GM12878 (cell line): ENCODE measurements at regions not wholly inside any gene's neighbourhood (a gene's known extent, or its start where the extent isn't known, plus 50 kb on each side); places are given as distances from the start of the nearest gene placed in this dataset.

Experiments used
- ATAC-seq: fragments of 200-7000 bp; cut with Tn5 transposase; 3 replicates; pipeline ENCODE4 v1.9.1; 2020; ENCODE audit warnings: mild to moderate bottlenecking, moderate library complexity
- BruUV-seq: library from RNA; stranded (reverse); fragments of 400-500 nt; replicated peaks from 2 replicates; lab custom pipeline; 2021; lab: Mats Ljungman, UMichigan
- CTCF ChIA-PET: fragments of 300-600 bp; sonication (Branson Sonifier 250); formaldehyde crosslinking; extraction: SDS; loops from one replicate; lab custom pipeline; 2021; ENCODE audit warnings: inconsistent platforms; lab: Yijun Ruan, JAX
- POLR2A ChIA-PET: fragments of 350-600 bp; formaldehyde crosslinking; extraction: SDS; loops from one replicate; lab custom pipeline; 2021; ENCODE audit warnings: inconsistent platforms; lab: Charles Lee
- RAD21 ChIA-PET: fragments of 300-600 bp; sonication (Branson Sonifier 250); formaldehyde crosslinking; loops from one replicate; lab custom pipeline; 2023; ENCODE audit warnings: antibody characterized with exemption; ENCODE audit not compliant: unreplicated experiment; lab: Charles Lee
- SMC1A ChIA-PET: fragments of 300-600 bp; sonication (Branson Sonifier 250); formaldehyde crosslinking; loops from one replicate; lab custom pipeline; 2023; ENCODE audit not compliant: unreplicated experiment, uncharacterized antibody; lab: Charles Lee
- DNase-seq: peaks from one replicate; pipeline ENCODE4 v3.0.0-alpha.2; 2011; ENCODE audit warnings: low read depth, low spot score
- FAIRE-seq: peaks from 3 replicates; lab custom pipeline; 2011; peaks lifted over from hg19 to GRCh38; lab: Jason Lieb, UNC
- H2AFZ ChIP-seq: 2 replicates; pipeline ENCODE4 v1.6.0; 2011; ENCODE audit warnings: low read depth, low read length, control low read depth; ENCODE audit not compliant: control insufficient read depth
- H3K27ac ChIP-seq: 2 replicates; pipeline ENCODE4 v1.5.1; 2011; ENCODE audit warnings: control low read depth; ENCODE audit not compliant: control insufficient read depth, insufficient read depth
- H3K27me3 ChIP-seq, 2 experiments: replicated peaks in 1 of 2; 2 replicates each; pipeline versions ENCODE4 v1.6.0 to v1.6.1; 2011; ENCODE audit warnings: low read length in 1 of 2; ENCODE audit not compliant: control insufficient read depth in 2 of 2, insufficient read depth in 2 of 2
- H3K36me3 ChIP-seq, 2 experiments: 2 replicates each; pipeline ENCODE4 v1.5.1; 2011; ENCODE audit warnings: low read length in 1 of 2; ENCODE audit not compliant: control insufficient read depth in 2 of 2, insufficient read depth in 2 of 2
- H3K4me1 ChIP-seq: 2 replicates; pipeline ENCODE4 v1.6.1; 2011; ENCODE audit warnings: mild to moderate bottlenecking, low read length, moderate library complexity, mixed read lengths; ENCODE audit not compliant: control insufficient read depth, insufficient read depth
- H3K4me2 ChIP-seq: 2 replicates; pipeline ENCODE4 v1.6.0; 2011; ENCODE audit warnings: control low read depth; ENCODE audit not compliant: control insufficient read depth, insufficient read depth
- H3K4me3 ChIP-seq: fragments of 200-600 bp; sonication (generic); 2 replicates; pipeline ENCODE4 v1.5.1; 2016
- H3K79me2 ChIP-seq: 2 replicates; pipeline ENCODE4 v1.6.0; 2011; ENCODE audit warnings: low read length; ENCODE audit not compliant: control insufficient read depth, insufficient read depth
- H3K9ac ChIP-seq: 2 replicates; pipeline ENCODE4 v1.8.0; 2011; ENCODE audit warnings: low read length, control low read depth, mixed read lengths; ENCODE audit not compliant: control insufficient read depth, insufficient read depth
- H3K9me3 ChIP-seq: replicated peaks from 3 replicates; pipeline ENCODE4 v1.5.1; 2011; ENCODE audit warnings: mild to moderate bottlenecking, low read length; ENCODE audit not compliant: control insufficient read depth, insufficient read depth
- H4K20me1 ChIP-seq: 2 replicates; pipeline ENCODE4 v1.6.0; 2011; ENCODE audit not compliant: control insufficient read depth, insufficient read depth
- BCLAF1 ChIP-seq: fragments of 450-650 bp; IDR thresholded peaks from 2 replicates; pipeline ENCODE4 v1.6.1; 2017; ENCODE audit warnings: antibody characterized with exemption, mild to moderate bottlenecking, moderate library complexity
- CREB1 ChIP-seq: IDR thresholded peaks from 2 replicates; pipeline ENCODE4 v1.6.1; 2012; ENCODE audit warnings: low read depth, mild to moderate bottlenecking, inconsistent platforms
- CTCF ChIP-seq, 3 experiments: IDR thresholded peaks in 2 of 3; conservative IDR thresholded peaks in 1 of 3; 2 replicates each; pipeline ENCODE4 v1.5.1; 2011; ENCODE audit warnings: low read depth in 3 of 3, low read length in 3 of 3, mild to moderate bottlenecking in 3 of 3, control low read depth in 2 of 3, moderate library complexity in 2 of 3, inconsistent platforms in 1 of 3, mixed read lengths in 1 of 3; ENCODE audit not compliant: control insufficient read depth in 2 of 3, insufficient read depth in 1 of 3; ENCODE audit errors: extremely low read depth in 1 of 3
- ELK1 ChIP-seq: IDR thresholded peaks from 2 replicates; pipeline ENCODE4 v1.6.1; 2012; ENCODE audit warnings: low read depth, low read length, improper control_type of control experiment
- GABPA ChIP-seq: IDR thresholded peaks from 2 replicates; pipeline ENCODE4 v1.6.1; 2014; ENCODE audit warnings: antibody characterized with exemption, low read depth, mild to moderate bottlenecking, inconsistent platforms
- HDAC2 ChIP-seq: fragments of 200-600 bp; sonication (generic); IDR thresholded peaks from 2 replicates; pipeline ENCODE4 v1.6.1; 2017
- MYB ChIP-seq: fragments of 150-350 bp; IDR thresholded peaks from 2 replicates; pipeline ENCODE4 v1.6.1; 2014; ENCODE audit warnings: mild to moderate bottlenecking, low read depth, low read length, borderline replicate concordance
- NR2F1 ChIP-seq: fragments of 450-650 bp; conservative IDR thresholded peaks from 2 replicates; pipeline ENCODE4 v1.6.1; 2017; ENCODE audit warnings: mild to moderate bottlenecking
- NRF1 ChIP-seq: conservative IDR thresholded peaks from 2 replicates; pipeline ENCODE4 v1.6.1; 2011; ENCODE audit warnings: mild to moderate bottlenecking, low read depth, low read length, improper control_type of control experiment
- RCOR1 ChIP-seq: conservative IDR thresholded peaks from 2 replicates; pipeline ENCODE4 v1.6.1; 2012; ENCODE audit warnings: low read depth, low read length, improper control_type of control experiment
- SREBF2 ChIP-seq: IDR thresholded peaks from 2 replicates; pipeline ENCODE4 v1.6.1; 2012; ENCODE audit warnings: mild to moderate bottlenecking, low read length
- WGBS: methylation state at CpG from one replicate; pipeline ENCODE4 v1.1.6; 2016; ENCODE audit warnings: low lambda C conversion rate; ENCODE audit not compliant: insufficient replicate concordance, insufficient coverage; ENCODE audit errors: missing lambda C conversion rate; 5-methylcytosine and 5-hydroxymethylcytosine counted together
- in situ Hi-C: fragments of 300-500 bp; cut with MboI; formaldehyde crosslinking; loops from 9 replicates; pipeline ENCODE4 v1.14.3; 2018; ENCODE audit warnings: mixed read lengths
- intact Hi-C: fragments of 100-400 bp; cut with micrococcal nuclease; formaldehyde crosslinking; loops from one replicate; pipeline ENCODE4 v1.14.2; 2022; ENCODE audit not compliant: unreplicated experiment
- TF ChIP-seq, protein P1 (sequence below): fragments of 450-650 bp; IDR thresholded peaks from 2 replicates; pipeline ENCODE4 v1.6.1; 2017; ENCODE audit warnings: mild to moderate bottlenecking, moderate library complexity
- TF ChIP-seq, protein P2 (sequence below): fragments of 450-650 bp; conservative IDR thresholded peaks from 2 replicates; pipeline ENCODE4 v1.6.1; 2017; ENCODE audit warnings: mild to moderate bottlenecking, moderate library complexity

DNA sequence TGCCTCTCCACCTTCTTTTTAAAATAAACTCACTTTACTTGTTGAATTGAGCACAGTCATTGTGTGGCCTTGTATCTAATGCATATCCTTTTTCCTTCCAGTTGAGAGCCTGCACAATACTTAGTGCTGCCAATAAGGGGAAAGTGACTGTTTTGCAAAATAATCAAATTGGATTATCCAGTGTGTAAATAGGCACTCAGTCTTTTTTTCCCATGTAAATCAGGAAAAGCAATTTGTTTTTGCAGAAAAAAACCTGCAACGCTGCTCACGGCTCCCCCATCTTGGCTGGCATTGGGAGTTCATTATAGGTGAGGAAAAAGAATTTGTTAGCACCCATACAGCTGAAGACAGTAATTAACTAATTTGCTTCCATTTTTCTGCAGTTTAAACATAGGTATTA lies 299.9 kb downstream of the CSNK1G3 start:
- H3K36me3 ChIP-seq: no peaks in the 10 kb centered on the region
- intact Hi-C loops (no loop called here), in situ Hi-C loops (no loop called here)
- no peak overlapping the region for H2AFZ ChIP-seq
- RAD21 ChIA-PET: no interaction called here
- H4K20me1 ChIP-seq: no peaks in the 10 kb centered on the region
- no peak for DNase-seq
- H3K9ac ChIP-seq: no peak overlapping the region
- SMC1A ChIA-PET: interaction anchor here (1.0 kb wide), 1 partner anchor 225 kb away, joined by 3 read pairs; no protein-coding TSS in a partner anchor
- no peak overlapping the region for H3K27ac ChIP-seq
- H3K4me1 ChIP-seq: no peaks in the 10 kb centered on the region
- no peaks in the 10 kb centered on the region for H3K27me3 ChIP-seq
- no TSS peak for BruUV-seq
- H3K9me3 ChIP-seq: no peaks in the 10 kb centered on the region
- no peak for FAIRE-seq
- POLR2A ChIA-PET: no interaction called here
- no peak for ATAC-seq
- CTCF ChIA-PET: no interaction called here
- no peak overlapping the region for H3K4me2 ChIP-seq
- no peak overlapping the region for H3K4me3 ChIP-seq
- no peaks in the 10 kb centered on the region for H3K79me2 ChIP-seq
- 71% methylated on average over 2 of the region's 2 CpGs for WGBS
- no peak for TF ChIP-seq BCLAF1
- no peak for TF ChIP-seq ELK1
- TF ChIP-seq CTCF (IDR thresholded peaks at IDR 0.05 in 2 of 3, conservative IDR thresholded peaks at IDR 0.05 in 1 of 3; ENCODE audit: control insufficient read depth in 2 of 3, extremely low read depth in 1 of 3, insufficient read depth in 1 of 3, low read depth in 3 of 3, low read length in 3 of 3): no peak
- no peak for TF ChIP-seq RCOR1
- no peak for TF ChIP-seq SREBF2
- no peak for TF ChIP-seq MYB
- TF ChIP-seq, protein P1, sequence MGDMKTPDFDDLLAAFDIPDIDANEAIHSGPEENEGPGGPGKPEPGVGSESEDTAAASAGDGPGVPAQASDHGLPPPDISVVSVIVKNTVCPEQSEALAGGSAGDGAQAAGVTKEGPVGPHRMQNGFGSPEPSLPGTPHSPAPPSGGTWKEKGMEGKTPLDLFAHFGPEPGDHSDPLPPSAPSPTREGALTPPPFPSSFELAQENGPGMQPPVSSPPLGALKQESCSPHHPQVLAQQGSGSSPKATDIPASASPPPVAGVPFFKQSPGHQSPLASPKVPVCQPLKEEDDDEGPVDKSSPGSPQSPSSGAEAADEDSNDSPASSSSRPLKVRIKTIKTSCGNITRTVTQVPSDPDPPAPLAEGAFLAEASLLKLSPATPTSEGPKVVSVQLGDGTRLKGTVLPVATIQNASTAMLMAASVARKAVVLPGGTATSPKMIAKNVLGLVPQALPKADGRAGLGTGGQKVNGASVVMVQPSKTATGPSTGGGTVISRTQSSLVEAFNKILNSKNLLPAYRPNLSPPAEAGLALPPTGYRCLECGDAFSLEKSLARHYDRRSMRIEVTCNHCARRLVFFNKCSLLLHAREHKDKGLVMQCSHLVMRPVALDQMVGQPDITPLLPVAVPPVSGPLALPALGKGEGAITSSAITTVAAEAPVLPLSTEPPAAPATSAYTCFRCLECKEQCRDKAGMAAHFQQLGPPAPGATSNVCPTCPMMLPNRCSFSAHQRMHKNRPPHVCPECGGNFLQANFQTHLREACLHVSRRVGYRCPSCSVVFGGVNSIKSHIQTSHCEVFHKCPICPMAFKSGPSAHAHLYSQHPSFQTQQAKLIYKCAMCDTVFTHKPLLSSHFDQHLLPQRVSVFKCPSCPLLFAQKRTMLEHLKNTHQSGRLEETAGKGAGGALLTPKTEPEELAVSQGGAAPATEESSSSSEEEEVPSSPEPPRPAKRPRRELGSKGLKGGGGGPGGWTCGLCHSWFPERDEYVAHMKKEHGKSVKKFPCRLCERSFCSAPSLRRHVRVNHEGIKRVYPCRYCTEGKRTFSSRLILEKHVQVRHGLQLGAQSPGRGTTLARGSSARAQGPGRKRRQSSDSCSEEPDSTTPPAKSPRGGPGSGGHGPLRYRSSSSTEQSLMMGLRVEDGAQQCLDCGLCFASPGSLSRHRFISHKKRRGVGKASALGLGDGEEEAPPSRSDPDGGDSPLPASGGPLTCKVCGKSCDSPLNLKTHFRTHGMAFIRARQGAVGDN: no peak
- no peak for TF ChIP-seq GABPA
- no peak for TF ChIP-seq NRF1
- TF ChIP-seq, protein P2, sequence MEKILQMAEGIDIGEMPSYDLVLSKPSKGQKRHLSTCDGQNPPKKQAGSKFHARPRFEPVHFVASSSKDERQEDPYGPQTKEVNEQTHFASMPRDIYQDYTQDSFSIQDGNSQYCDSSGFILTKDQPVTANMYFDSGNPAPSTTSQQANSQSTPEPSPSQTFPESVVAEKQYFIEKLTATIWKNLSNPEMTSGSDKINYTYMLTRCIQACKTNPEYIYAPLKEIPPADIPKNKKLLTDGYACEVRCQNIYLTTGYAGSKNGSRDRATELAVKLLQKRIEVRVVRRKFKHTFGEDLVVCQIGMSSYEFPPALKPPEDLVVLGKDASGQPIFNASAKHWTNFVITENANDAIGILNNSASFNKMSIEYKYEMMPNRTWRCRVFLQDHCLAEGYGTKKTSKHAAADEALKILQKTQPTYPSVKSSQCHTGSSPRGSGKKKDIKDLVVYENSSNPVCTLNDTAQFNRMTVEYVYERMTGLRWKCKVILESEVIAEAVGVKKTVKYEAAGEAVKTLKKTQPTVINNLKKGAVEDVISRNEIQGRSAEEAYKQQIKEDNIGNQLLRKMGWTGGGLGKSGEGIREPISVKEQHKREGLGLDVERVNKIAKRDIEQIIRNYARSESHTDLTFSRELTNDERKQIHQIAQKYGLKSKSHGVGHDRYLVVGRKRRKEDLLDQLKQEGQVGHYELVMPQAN: no peak
- no peak for TF ChIP-seq CREB1
- TF ChIP-seq NR2F1: no peak
- no peak for TF ChIP-seq HDAC2
